K562 (cell line): ENCODE measurements at regions not wholly inside any gene's neighbourhood (a gene's known extent, or its start where the extent isn't known, plus 50 kb on each side); places are given as distances from the start of the nearest gene placed in this dataset.
"Not testable (repeated sequence)": the region's sequence is repeated elsewhere in the genome, so short reads cannot be mapped to it uniquely, and the experiment has no call there.

Experiments used
- ATAC-seq: fragments of 200-7000 bp; cut with Tn5 transposase; 3 replicates; pipeline ENCODE4 v1.9.1; 2020; ENCODE audit warnings: moderate library complexity
- BruUV-seq: library from RNA; stranded (reverse); fragments of 400-500 nt; replicated peaks from 2 replicates; lab custom pipeline; 2021; lab: Mats Ljungman, UMichigan
- CTCF ChIA-PET: fragments of 300-600 bp; formaldehyde crosslinking; extraction: SDS; loops from one replicate; lab custom pipeline; 2021; ENCODE audit warnings: low intra/inter-chr PET ratio; lab: Yijun Ruan, JAX
- POLR2A ChIA-PET: fragments of 300-600, 350-650 bp; sonication (Branson Sonifier 250); formaldehyde crosslinking; extraction: SDS; loops from one replicate; lab custom pipeline; 2021; ENCODE audit warnings: antibody characterized with exemption, inconsistent platforms; lab: Yijun Ruan, JAX
- DNase-seq, 4 experiments: peaks; one replicate each; pipeline versions ENCODE4 v3.0.0 to v3.0.0-alpha.2; 2011 to 2018; ENCODE audit warnings: low spot score in 3 of 4, mixed read lengths in 3 of 4; ENCODE audit errors: extremely low read depth in 1 of 4
- FAIRE-seq: peaks from 2 replicates; lab custom pipeline; 2011; peaks lifted over from hg19 to GRCh38; lab: Jason Lieb, UNC
- H2AFZ ChIP-seq: 2 replicates; pipeline ENCODE4 v1.6.0; 2011; ENCODE audit warnings: low read depth, low read length, control low read depth, inconsistent platforms
- H3K27ac ChIP-seq: fragments of 200-600 bp; 3 replicates; pipeline ENCODE4 v1.8.0; 2011; ENCODE audit warnings: low read depth, mild to moderate bottlenecking, control low read depth, inconsistent platforms, low read length, moderate library complexity, mixed read lengths; ENCODE audit errors: extremely low read depth
- H3K27me3 ChIP-seq, 2 experiments: fragments of 300-600 bp in 1 of 2; 2 replicates in 1 of 2; 3 replicates in 1 of 2; pipeline versions ENCODE4 v1.6.0 to v1.8.0; 2011; ENCODE audit warnings: inconsistent platforms in 2 of 2, low read length in 2 of 2, mild to moderate bottlenecking in 1 of 2, mixed read lengths in 1 of 2, moderate library complexity in 1 of 2; ENCODE audit not compliant: control insufficient read depth in 2 of 2, insufficient read depth in 2 of 2
- H3K36me3 ChIP-seq: fragments of 300-600 bp; 3 replicates; pipeline ENCODE4 v1.8.0; 2011; ENCODE audit warnings: mild to moderate bottlenecking, low read length, inconsistent platforms; ENCODE audit not compliant: control insufficient read depth, insufficient read depth
- H3K4me1 ChIP-seq, 2 experiments: fragments of 200-600 bp in 1 of 2; replicated peaks in 1 of 2; 2 replicates in 1 of 2; 3 replicates in 1 of 2; pipeline versions ENCODE4 v1.5.1 to v1.8.0; 2011; ENCODE audit warnings: inconsistent platforms in 2 of 2, low read length in 2 of 2, mild to moderate bottlenecking in 1 of 2, mixed read lengths in 1 of 2, moderate library complexity in 1 of 2; ENCODE audit not compliant: control insufficient read depth in 2 of 2, insufficient read depth in 2 of 2
- H3K4me2 ChIP-seq: 2 replicates; pipeline ENCODE4 v1.6.1; 2011; ENCODE audit warnings: low read length, control low read depth, inconsistent platforms, mixed read lengths; ENCODE audit not compliant: insufficient read depth
- H3K4me3 ChIP-seq: fragments of 200-600 bp; sonication (generic), shearing (Covaris generic); 2 replicates; pipeline ENCODE4 v1.5.1; 2016; ENCODE audit warnings: control low read depth, inconsistent platforms
- H3K79me2 ChIP-seq: fragments of 200-600 bp; 3 replicates; pipeline ENCODE4 v1.8.0; 2011; ENCODE audit warnings: low read length, inconsistent platforms; ENCODE audit not compliant: control insufficient read depth, insufficient read depth
- H3K9ac ChIP-seq, 2 experiments: 2 replicates each; pipeline versions ENCODE4 v1.6.0 to v1.6.1; 2011; ENCODE audit warnings: low read depth in 2 of 2, low read length in 2 of 2, control low read depth in 1 of 2, inconsistent platforms in 1 of 2, mild to moderate bottlenecking in 1 of 2, mixed read lengths in 1 of 2; ENCODE audit not compliant: insufficient read depth in 1 of 2
- H3K9me1 ChIP-seq: one replicate; pipeline ENCODE4 v1.6.0; 2011; ENCODE audit warnings: inconsistent platforms, mild to moderate bottlenecking, low read length, moderate library complexity; ENCODE audit not compliant: control insufficient read depth, insufficient read depth
- H3K9me3 ChIP-seq: replicated peaks from 2 replicates; pipeline ENCODE4 v1.5.1; 2011; ENCODE audit warnings: low read depth, low read length, inconsistent platforms; ENCODE audit not compliant: control insufficient read depth, insufficient read depth
- H4K20me1 ChIP-seq: replicated peaks from 2 replicates; pipeline ENCODE4 v1.6.1; 2011; ENCODE audit warnings: low read length, inconsistent platforms, mixed read lengths; ENCODE audit not compliant: control insufficient read depth, insufficient read depth
- CTCF ChIP-seq, 3 experiments: IDR thresholded peaks in 2 of 3; conservative IDR thresholded peaks in 1 of 3; 2 replicates each; pipeline ENCODE4 v1.5.1; 2011 to 2012; ENCODE audit warnings: low read length in 3 of 3, mild to moderate bottlenecking in 3 of 3, control low read depth in 2 of 3, improper control_type of control experiment in 1 of 3, inconsistent platforms in 1 of 3, low read depth in 1 of 3, mixed read lengths in 1 of 3, moderate library complexity in 1 of 3; ENCODE audit not compliant: insufficient read depth in 2 of 3
- WGBS: fragments of 100-300 bp; shearing (Covaris generic); methylation state at CpG from one replicate; pipeline ENCODE4 v1.1.6; 2016; ENCODE audit warnings: low coverage, mixed read lengths; ENCODE audit not compliant: insufficient coverage; ENCODE audit errors: missing lambda C conversion rate; 5-methylcytosine and 5-hydroxymethylcytosine counted together
- in situ Hi-C: fragments of 300-500 bp; cut with MboI; formaldehyde crosslinking; loops from 4 replicates; pipeline ENCODE4 v1.15.0; 2018; ENCODE audit warnings: inconsistent platforms, mixed read lengths
- intact Hi-C: fragments of 100-400 bp; cut with micrococcal nuclease; formaldehyde crosslinking; loops from 2 replicates; pipeline ENCODE4 v1.14.2; 2022

GRCh38 chr5:177892357-177892665 lies 103.7 kb downstream of the PROP1 start:
- CTCF ChIA-PET, FAIRE-seq, ATAC-seq, H2AFZ ChIP-seq, H3K27ac ChIP-seq, H3K9me1 ChIP-seq, H3K4me3 ChIP-seq, BruUV-seq, H3K79me2 ChIP-seq, H3K4me1 ChIP-seq, H3K27me3 ChIP-seq, H3K9ac ChIP-seq, H3K9me3 ChIP-seq, H4K20me1 ChIP-seq, intact Hi-C loops, POLR2A ChIA-PET, H3K36me3 ChIP-seq, DNase-seq, H3K4me2 ChIP-seq: not testable (repeated sequence)
- in situ Hi-C loops = loop anchor here (10.0 kb wide), 1 partner anchor 172 kb away; no protein-coding TSS in a partner anchor
- 81% methylated on average over 3 of the region's 4 CpGs for WGBS

GRCh38 chr5:177891547-177892356 lies 104.3 kb downstream of the PROP1 start:
- not testable (repeated sequence) for BruUV-seq
- WGBS = 21% methylated on average over 3 of the region's 11 CpGs

GRCh38 chr5:177883295-177883694 lies 100.6 kb upstream of the FAM153A start:
- H3K27me3 ChIP-seq, ATAC-seq, H3K4me2 ChIP-seq, H3K9me1 ChIP-seq, POLR2A ChIA-PET, H3K79me2 ChIP-seq, H3K4me1 ChIP-seq, BruUV-seq, CTCF ChIA-PET, in situ Hi-C loops, H3K4me3 ChIP-seq, H2AFZ ChIP-seq, FAIRE-seq, H3K9me3 ChIP-seq, DNase-seq, H4K20me1 ChIP-seq, H3K27ac ChIP-seq, H3K9ac ChIP-seq, intact Hi-C loops, H3K36me3 ChIP-seq: not testable (repeated sequence)
- 88% methylated on average over 8 of the region's 8 CpGs for WGBS

More at GRCh38 chr5:177891547-177892356, 104.3 kb downstream of the PROP1 start:
- H3K9me1 ChIP-seq, H3K9me3 ChIP-seq, H3K9ac ChIP-seq, CTCF ChIA-PET, H3K4me3 ChIP-seq, H3K79me2 ChIP-seq, H3K27ac ChIP-seq, H3K36me3 ChIP-seq, H3K4me2 ChIP-seq, POLR2A ChIA-PET, H3K4me1 ChIP-seq, H2AFZ ChIP-seq, H4K20me1 ChIP-seq, intact Hi-C loops, H3K27me3 ChIP-seq: not testable (repeated sequence)
- peak in 1 of 3 experiments; percentile 5; a peak in 1 of 6 replicates for TF ChIP-seq CTCF (IDR thresholded peaks at IDR 0.05 in 2 of 3, conservative IDR thresholded peaks at IDR 0.05 in 1 of 3; ENCODE audit: insufficient read depth in 2 of 3, low read depth in 1 of 3, low read length in 3 of 3)
- FAIRE-seq (peak; percentile 99), ATAC-seq (peak; percentile 99), DNase-seq (peak in 1 of 4 experiments; percentile 0)
- in situ Hi-C loops = loop anchor here (10.0 kb wide), 1 partner anchor 173 kb away; no protein-coding TSS in a partner anchor
